ENCODE measurements at regions not wholly inside any gene's neighbourhood (a gene's known extent, or its start where the extent isn't known, plus 50 kb on each side); places are given as distances from the start of the nearest gene placed in this dataset.

GRCh38 chr21:23801292-23801691, 1806.0 kb downstream of the MRPL39 start:
- POLR2A ChIA-PET = no interaction called here
- Histone ChIP-seq H3K4me1 (ENCODE audit: control insufficient read depth, insufficient read depth, low read length) (no peaks in the 10 kb centered on the region), H3K36me3 (ENCODE audit: control insufficient read depth in 2 of 2, insufficient read depth in 1 of 2, low read length in 2 of 2) (no peaks in the 10 kb centered on the region), H3K4me3 (ENCODE audit: low read depth, low read length) (no peak overlapping the region), H3K27ac (ENCODE audit: extremely low read depth, low read depth, low read length) (no peak overlapping the region), H3K9me3 (ENCODE audit: control insufficient read depth, insufficient read depth, low read depth, low read length) (no peaks in the 10 kb centered on the region)
- no peak for TF ChIP-seq ZBTB8A (tag by site-specific recombination; IDR thresholded peaks at IDR 0.05)
- TF ChIP-seq ZBTB48 (tag by site-specific recombination; IDR thresholded peaks at IDR 0.05) = no peak
- TF ChIP-seq ZSCAN5A (tag by site-specific recombination; IDR thresholded peaks at IDR 0.05) = no peak
- CTCF ChIA-PET = interaction anchor here (0.6 kb wide), 1 partner anchor 33 kb away, joined by 3 read pairs; no protein-coding TSS in a partner anchor

DNA sequence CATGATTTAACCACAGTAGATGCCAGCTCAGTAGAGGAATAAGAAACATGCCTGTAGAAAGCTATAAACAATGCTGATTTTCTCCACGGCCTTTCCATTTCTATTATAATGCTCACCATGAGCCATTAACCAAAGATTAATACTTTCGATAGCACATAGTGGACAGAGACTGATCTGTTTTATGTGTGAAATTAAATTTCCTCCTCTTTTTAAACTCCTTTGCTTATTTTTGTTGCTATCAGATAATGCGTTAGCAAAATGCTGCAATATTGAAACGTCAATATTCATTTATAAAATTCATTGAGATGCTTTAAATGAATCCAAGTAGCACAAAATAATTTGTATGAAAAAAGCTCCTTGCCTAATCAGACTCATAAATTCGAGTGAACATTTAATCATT, 1807.9 kb downstream of the MRPL39 start:
- no peak for TF ChIP-seq ATF2 (tag by site-specific recombination; IDR thresholded peaks at IDR 0.05; ENCODE audit: low read depth)
- TF ChIP-seq ZBTB8A (tag by site-specific recombination; IDR thresholded peaks at IDR 0.05) = no peak
- no peak for TF ChIP-seq ZBTB17 (tag by site-specific recombination; IDR thresholded peaks at IDR 0.05)
- TF ChIP-seq, protein P1, sequence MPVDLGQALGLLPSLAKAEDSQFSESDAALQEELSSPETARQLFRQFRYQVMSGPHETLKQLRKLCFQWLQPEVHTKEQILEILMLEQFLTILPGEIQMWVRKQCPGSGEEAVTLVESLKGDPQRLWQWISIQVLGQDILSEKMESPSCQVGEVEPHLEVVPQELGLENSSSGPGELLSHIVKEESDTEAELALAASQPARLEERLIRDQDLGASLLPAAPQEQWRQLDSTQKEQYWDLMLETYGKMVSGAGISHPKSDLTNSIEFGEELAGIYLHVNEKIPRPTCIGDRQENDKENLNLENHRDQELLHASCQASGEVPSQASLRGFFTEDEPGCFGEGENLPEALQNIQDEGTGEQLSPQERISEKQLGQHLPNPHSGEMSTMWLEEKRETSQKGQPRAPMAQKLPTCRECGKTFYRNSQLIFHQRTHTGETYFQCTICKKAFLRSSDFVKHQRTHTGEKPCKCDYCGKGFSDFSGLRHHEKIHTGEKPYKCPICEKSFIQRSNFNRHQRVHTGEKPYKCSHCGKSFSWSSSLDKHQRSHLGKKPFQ (tag by site-specific recombination; IDR thresholded peaks at IDR 0.05) = no peak
- TF ChIP-seq ZNF521 (tag by site-specific recombination; IDR thresholded peaks at IDR 0.05) = no peak
- no peak for TF ChIP-seq ZFP41 (tag by site-specific recombination; IDR thresholded peaks at IDR 0.05; ENCODE audit: borderline replicate concordance)
- TF ChIP-seq, protein P2, sequence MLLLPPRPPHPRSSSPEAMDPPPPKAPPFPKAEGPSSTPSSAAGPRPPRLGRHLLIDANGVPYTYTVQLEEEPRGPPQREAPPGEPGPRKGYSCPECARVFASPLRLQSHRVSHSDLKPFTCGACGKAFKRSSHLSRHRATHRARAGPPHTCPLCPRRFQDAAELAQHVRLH (tag by site-specific recombination; IDR thresholded peaks at IDR 0.05) = no peak
- TF ChIP-seq ZFP69B (tag by site-specific recombination; IDR thresholded peaks at IDR 0.05) = no peak
- TF ChIP-seq, protein P3, sequence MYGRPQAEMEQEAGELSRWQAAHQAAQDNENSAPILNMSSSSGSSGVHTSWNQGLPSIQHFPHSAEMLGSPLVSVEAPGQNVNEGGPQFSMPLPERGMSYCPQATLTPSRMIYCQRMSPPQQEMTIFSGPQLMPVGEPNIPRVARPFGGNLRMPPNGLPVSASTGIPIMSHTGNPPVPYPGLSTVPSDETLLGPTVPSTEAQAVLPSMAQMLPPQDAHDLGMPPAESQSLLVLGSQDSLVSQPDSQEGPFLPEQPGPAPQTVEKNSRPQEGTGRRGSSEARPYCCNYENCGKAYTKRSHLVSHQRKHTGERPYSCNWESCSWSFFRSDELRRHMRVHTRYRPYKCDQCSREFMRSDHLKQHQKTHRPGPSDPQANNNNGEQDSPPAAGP (tag by site-specific recombination; IDR thresholded peaks at IDR 0.05) = no peak
- no peak for TF ChIP-seq ZNF19 (tag by site-specific recombination; IDR thresholded peaks at IDR 0.05; ENCODE audit: low read depth)
- no peak for TF ChIP-seq ZNF184 (tag by site-specific recombination; IDR thresholded peaks at IDR 0.05)
- no peak for TF ChIP-seq ZNF473 (tag by site-specific recombination; IDR thresholded peaks at IDR 0.05)
- TF ChIP-seq ZNF146 (tag by site-specific recombination; IDR thresholded peaks at IDR 0.05) = no peak
- TF ChIP-seq ZNF138 (tag by site-specific recombination; IDR thresholded peaks at IDR 0.05; ENCODE audit: borderline replicate concordance) = no peak
- no peak overlapping the region for H3K27ac ChIP-seq (ENCODE audit: extremely low read depth, low read depth, low read length)
- no peak overlapping the region for H3K4me3 ChIP-seq (ENCODE audit: low read depth, low read length)
- ChIA-PET POLR2A (no interaction called here), CTCF (no interaction called here)
- no peaks in the 10 kb centered on the region for H3K36me3 ChIP-seq (ENCODE audit: control insufficient read depth in 2 of 2, insufficient read depth in 1 of 2, low read length in 2 of 2)
- H3K4me1 ChIP-seq (ENCODE audit: control insufficient read depth, insufficient read depth, low read length) = no peaks in the 10 kb centered on the region
- H3K9me3 ChIP-seq (ENCODE audit: control insufficient read depth, insufficient read depth, low read depth, low read length) = no peaks in the 10 kb centered on the region

- no peak for TF ChIP-seq ZXDB (tag by site-specific recombination; IDR thresholded peaks at IDR 0.05)
- TF ChIP-seq, protein P4, sequence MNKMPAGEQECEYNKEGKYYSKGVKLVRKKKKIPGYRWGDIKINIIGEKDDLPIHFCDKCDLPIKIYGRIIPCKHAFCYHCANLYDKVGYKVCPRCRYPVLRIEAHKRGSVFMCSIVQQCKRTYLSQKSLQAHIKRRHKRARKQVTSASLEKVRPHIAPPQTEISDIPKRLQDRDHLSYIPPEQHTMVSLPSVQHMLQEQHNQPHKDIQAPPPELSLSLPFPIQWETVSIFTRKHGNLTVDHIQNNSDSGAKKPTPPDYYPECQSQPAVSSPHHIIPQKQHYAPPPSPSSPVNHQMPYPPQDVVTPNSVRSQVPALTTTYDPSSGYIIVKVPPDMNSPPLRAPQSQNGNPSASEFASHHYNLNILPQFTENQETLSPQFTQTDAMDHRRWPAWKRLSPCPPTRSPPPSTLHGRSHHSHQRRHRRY (tag by site-specific recombination; IDR thresholded peaks at IDR 0.05) = no peak
- no peak overlapping the region for H3K4me3 ChIP-seq (ENCODE audit: low read depth, low read length)
- CTCF ChIA-PET = no interaction called here
- POLR2A ChIA-PET = interaction anchor here (0.7 kb wide), 1 partner anchor 992 kb away, joined by 3 read pairs; no protein-coding TSS in a partner anchor
- H3K36me3 ChIP-seq (ENCODE audit: control insufficient read depth in 2 of 2, insufficient read depth in 1 of 2, low read length in 2 of 2) = no peaks in the 10 kb centered on the region
- H3K27ac ChIP-seq (ENCODE audit: extremely low read depth, low read depth, low read length) = no peak overlapping the region
- no peaks in the 10 kb centered on the region for H3K4me1 ChIP-seq (ENCODE audit: control insufficient read depth, insufficient read depth, low read length)
- no peaks in the 10 kb centered on the region for H3K9me3 ChIP-seq (ENCODE audit: control insufficient read depth, insufficient read depth, low read depth, low read length)
These were observed 1815.0 kb downstream of the MRPL39 start for GRCh38 chr21:23792300-23792699.

Data from HEK293 (cell line).